ENCODE measurements at regions not wholly inside any gene's neighbourhood (a gene's known extent, or its start where the extent isn't known, plus 50 kb on each side); places are given as distances from the start of the nearest gene placed in this dataset.

- no peak for DNase-seq
These were observed 392.5 kb downstream of the TMEM167A start for GRCh38 chr5:82684659-82685058.

GRCh38 chr5:82684165-82684564 lies 393.0 kb downstream of the TMEM167A start:
- DNase-seq = no peak

- no peak for DNase-seq
These were observed 397.5 kb downstream of the TMEM167A start for GRCh38 chr5:82679660-82680059.

- no peak for DNase-seq
These were observed 398.5 kb upstream of the RPS23 start for GRCh38 chr5:82676661-82677060.

- no peak for DNase-seq
These were observed 396.5 kb upstream of the RPS23 start for GRCh38 chr5:82674671-82675070.

GRCh38 chr5:82673057-82673809 lies 395.1 kb upstream of the RPS23 start:
- no peak for DNase-seq

GRCh38 chr5:82670692-82671091 lies 392.5 kb upstream of the RPS23 start:
- no peak for DNase-seq

- no peak for DNase-seq
These were observed 391.6 kb upstream of the RPS23 start for GRCh38 chr5:82669720-82670119.

- no peak for DNase-seq
These were observed 388.2 kb upstream of the RPS23 start for GRCh38 chr5:82666312-82666711.

GRCh38 chr5:82664732-82665131 lies 386.6 kb upstream of the RPS23 start:
- peak; percentile 60 for DNase-seq

GRCh38 chr5:82663225-82663624 lies 385.1 kb upstream of the RPS23 start:
- no peak for DNase-seq

GRCh38 chr5:82662340-82662739 lies 384.2 kb upstream of the RPS23 start:
- no peak for DNase-seq

GRCh38 chr5:82661933-82662332 lies 383.8 kb upstream of the RPS23 start:
- DNase-seq = no peak

- DNase-seq = no peak
These were observed 383.3 kb upstream of the RPS23 start for GRCh38 chr5:82661462-82661861.

- DNase-seq = no peak
These were observed 381.0 kb upstream of the RPS23 start for GRCh38 chr5:82659115-82659514.

- no peak for DNase-seq
These were observed 379.0 kb upstream of the RPS23 start for GRCh38 chr5:82657033-82657699.

- no peak for DNase-seq
These were observed 378.2 kb upstream of the RPS23 start for GRCh38 chr5:82656341-82656761.

- no peak for DNase-seq
These were observed 376.9 kb upstream of the RPS23 start for GRCh38 chr5:82655078-82655477.

- DNase-seq = no peak
These were observed 371.8 kb upstream of the RPS23 start for GRCh38 chr5:82649943-82650342.

- no peak for DNase-seq
These were observed 366.6 kb upstream of the RPS23 start for GRCh38 chr5:82644766-82645165.

GRCh38 chr5:82644229-82644628 lies 366.1 kb upstream of the RPS23 start:
- no peak for DNase-seq

- no peak for DNase-seq
These were observed 364.2 kb upstream of the RPS23 start for GRCh38 chr5:82642313-82642712.

- DNase-seq = peak; percentile 92
These were observed 363.3 kb upstream of the RPS23 start for GRCh38 chr5:82641331-82642003.

- no peak for DNase-seq
These were observed 362.8 kb upstream of the RPS23 start for GRCh38 chr5:82640916-82641315.

Measured in OCI-M1 (cell line).